ENCODE measurements at regions not wholly inside any gene's neighbourhood (a gene's known extent, or its start where the extent isn't known, plus 50 kb on each side); places are given as distances from the start of the nearest gene placed in this dataset.

- no peak for DNase-seq (ENCODE audit: low read depth)
Observed at GRCh38 chr3:124444075-124444474, 286.2 kb upstream of the UMPS start.

- no peak for DNase-seq (ENCODE audit: low read depth)
Observed at GRCh38 chr3:124444896-124445295, 285.4 kb upstream of the UMPS start.

- DNase-seq (ENCODE audit: low read depth): no peak
Observed at GRCh38 chr3:124447845-124448244, 282.4 kb upstream of the UMPS start.

GRCh38 chr3:124448954-124449353, 281.3 kb upstream of the UMPS start:
- no peak for DNase-seq (ENCODE audit: low read depth)

- no peak for DNase-seq (ENCODE audit: low read depth)
Observed at GRCh38 chr3:124450366-124450765, 279.9 kb upstream of the UMPS start.

- DNase-seq (ENCODE audit: low read depth): no peak
Observed at GRCh38 chr3:124451630-124452317, 278.5 kb upstream of the UMPS start.

- no peak for DNase-seq (ENCODE audit: low read depth)
Observed at GRCh38 chr3:124453189-124453588, 277.1 kb upstream of the UMPS start.

- no peak for DNase-seq (ENCODE audit: low read depth)
Observed at GRCh38 chr3:124455891-124456290, 274.4 kb upstream of the UMPS start.

- no peak for DNase-seq (ENCODE audit: low read depth)
Observed at GRCh38 chr3:124456506-124456905, 273.7 kb upstream of the UMPS start.

- DNase-seq (ENCODE audit: low read depth): no peak
Observed at GRCh38 chr3:124459678-124460077, 270.6 kb upstream of the UMPS start.

- DNase-seq (ENCODE audit: low read depth): no peak
Observed at GRCh38 chr3:124461126-124461525, 269.1 kb upstream of the UMPS start.

- DNase-seq (ENCODE audit: low read depth): no peak
Observed at GRCh38 chr3:124461838-124462632, 268.2 kb upstream of the UMPS start.

- no peak for DNase-seq (ENCODE audit: low read depth)
Observed at GRCh38 chr3:124463234-124463633, 267.0 kb upstream of the UMPS start.

- no peak for DNase-seq (ENCODE audit: low read depth)
Observed at GRCh38 chr3:124467980-124468902, 262.0 kb upstream of the UMPS start.

GRCh38 chr3:124469555-124469954, 260.7 kb upstream of the UMPS start:
- no peak for DNase-seq (ENCODE audit: low read depth)

GRCh38 chr3:124478830-124479229, 251.4 kb upstream of the UMPS start:
- DNase-seq (ENCODE audit: low read depth): no peak

- no peak for DNase-seq (ENCODE audit: low read depth)
Observed at GRCh38 chr3:124483915-124484470, 246.3 kb upstream of the UMPS start.

GRCh38 chr3:124486324-124486723, 243.9 kb upstream of the UMPS start:
- DNase-seq (ENCODE audit: low read depth): no peak

- DNase-seq (ENCODE audit: low read depth): no peak
Observed at GRCh38 chr3:124489506-124489905, 240.7 kb upstream of the UMPS start.

- DNase-seq (ENCODE audit: low read depth): no peak
Observed at GRCh38 chr3:124491098-124491497, 239.2 kb upstream of the UMPS start.

- DNase-seq (ENCODE audit: low read depth): no peak
Observed at GRCh38 chr3:124491875-124492274, 238.4 kb upstream of the UMPS start.

GRCh38 chr3:124492824-124493223, 237.4 kb upstream of the UMPS start:
- no peak for DNase-seq (ENCODE audit: low read depth)

Data from stimulated activated CD8-positive, alpha-beta memory T cell treated with anti-CD3 and anti-CD28 coated beads, Interleukin-7, amount 100 ng/mL, for 24 hours (primary cell).